Progenitor cell of endocrine pancreas (in vitro differentiated cells): ENCODE measurements at regions not wholly inside any gene's neighbourhood (a gene's known extent, or its start where the extent isn't known, plus 50 kb on each side); places are given as distances from the start of the nearest gene placed in this dataset.

Source experiments
- DNase-seq: peaks from one replicate; pipeline ENCODE4 v3.0.0; 2021; ENCODE audit warnings: low spot score; ENCODE audit not compliant: unreplicated experiment
- H3K27ac Mint-ChIP-seq: 2 replicates; pipeline ENCODE4 v1.8.0; 2021; ENCODE audit warnings: mild to moderate bottlenecking, moderate library complexity, mixed read lengths
- H3K27me3 Mint-ChIP-seq: 2 replicates; pipeline ENCODE4 v1.8.0; 2021; ENCODE audit warnings: mixed read lengths
- H3K36me3 Mint-ChIP-seq: 2 replicates; pipeline ENCODE4 v1.8.0; 2022; ENCODE audit warnings: mixed read lengths; ENCODE audit not compliant: insufficient read depth
- H3K4me1 Mint-ChIP-seq: 2 replicates; pipeline ENCODE4 v1.8.0; 2021; ENCODE audit warnings: low read depth, mixed read lengths
- H3K4me3 Mint-ChIP-seq: 2 replicates; pipeline ENCODE4 v1.8.0; 2021; ENCODE audit warnings: low read depth, mild to moderate bottlenecking, moderate library complexity, mixed read lengths
- H3K9me3 Mint-ChIP-seq: 2 replicates; pipeline ENCODE4 v1.8.0; 2021; ENCODE audit warnings: low read depth, mixed read lengths
- CTCF ChIP-seq: fragments of 200-600 bp; sonication (generic); IDR thresholded peaks from one replicate; pipeline ENCODE4 v1.5.0; 2021; ENCODE audit warnings: antibody characterized with exemption, mild to moderate bottlenecking; ENCODE audit not compliant: unreplicated experiment

DNA sequence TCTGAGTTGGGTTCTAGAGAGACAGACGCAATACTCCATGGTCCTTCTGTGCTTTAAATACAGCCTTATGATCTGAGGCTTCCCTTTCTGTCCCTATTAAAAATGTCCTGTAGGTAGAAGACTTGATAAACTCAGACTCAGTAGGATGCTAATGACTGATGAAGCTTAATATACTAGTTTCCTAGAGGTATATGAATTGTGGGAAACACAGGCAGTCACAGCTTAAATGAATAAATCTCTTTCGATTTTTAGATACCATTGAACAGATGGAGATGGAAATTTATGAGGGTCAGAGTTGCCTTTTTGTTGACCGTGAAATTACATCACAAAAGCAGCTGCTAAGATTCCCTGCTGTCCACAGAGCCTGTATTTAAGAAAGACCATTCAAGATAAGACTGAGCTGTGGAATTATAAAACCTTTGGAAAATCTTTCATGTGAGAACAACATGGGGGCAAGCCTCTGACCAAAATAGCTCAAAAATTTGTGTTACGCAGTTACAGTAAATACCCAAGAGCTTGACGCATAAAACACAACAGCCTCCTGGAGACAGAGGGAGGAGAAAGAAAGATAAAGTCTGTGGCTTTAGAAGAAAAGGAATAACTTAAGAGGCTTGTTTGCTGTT is 172.3 kb downstream of the AASDHPPT start:
- Mint-ChIP-seq H3K36me3 (peaks cover 24% of the 10 kb centered on the region), H3K27me3 (no peaks in the 10 kb centered on the region), H3K27ac (no peak overlapping the region), H3K4me1 (peaks cover 11% of the 10 kb centered on the region), H3K9me3 (peaks cover 27% of the 10 kb centered on the region), H3K4me3 (no peak overlapping the region)
- no peak for DNase-seq
- no peak for TF ChIP-seq CTCF

GRCh38 chr11:106262852-106263251 is 185.4 kb downstream of the AASDHPPT start:
- Mint-ChIP-seq H3K36me3 (peaks cover 13% of the 10 kb centered on the region), H3K4me1 (peaks cover 2% of the 10 kb centered on the region), H3K27me3 (no peaks in the 10 kb centered on the region), H3K27ac (no peak overlapping the region), H3K9me3 (peaks cover 20% of the 10 kb centered on the region), H3K4me3 (no peak overlapping the region)
- TF ChIP-seq CTCF: no peak
- DNase-seq: no peak

DNA sequence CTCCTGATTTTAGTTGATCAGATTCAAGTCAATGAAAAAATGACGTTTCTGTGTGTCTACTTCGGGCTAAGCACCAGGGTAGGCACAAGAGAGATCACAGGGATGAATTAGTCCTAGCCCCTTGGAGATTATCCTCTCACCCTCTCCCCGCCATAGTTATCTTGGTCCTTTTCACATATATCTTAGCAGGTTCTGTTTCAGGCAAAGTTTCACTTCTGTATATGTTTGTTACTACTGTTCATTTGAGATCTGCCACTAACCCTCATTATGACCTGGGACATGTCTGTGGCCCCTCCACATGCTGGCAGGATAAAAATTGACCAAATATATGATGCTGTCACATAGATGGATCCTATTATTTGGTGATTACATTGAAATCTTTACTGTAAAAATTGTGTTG is 186.1 kb downstream of the AASDHPPT start:
- H3K36me3 Mint-ChIP-seq: peaks cover 16% of the 10 kb centered on the region
- H3K9me3 Mint-ChIP-seq: peaks cover 25% of the 10 kb centered on the region
- no peaks in the 10 kb centered on the region for H3K27me3 Mint-ChIP-seq
- H3K27ac Mint-ChIP-seq: no peak overlapping the region
- TF ChIP-seq CTCF: no peak
- no peaks in the 10 kb centered on the region for H3K4me1 Mint-ChIP-seq
- DNase-seq: no peak
- no peak overlapping the region for H3K4me3 Mint-ChIP-seq

- Mint-ChIP-seq H3K27me3 (no peaks in the 10 kb centered on the region), H3K9me3 (peaks cover 28% of the 10 kb centered on the region), H3K36me3 (peaks cover 15% of the 10 kb centered on the region), H3K27ac (no peak overlapping the region), H3K4me3 (no peak overlapping the region), H3K4me1 (no peaks in the 10 kb centered on the region)
- no peak for DNase-seq
- TF ChIP-seq CTCF: no peak
Observed at GRCh38 chr11:106271086-106271485, 193.6 kb downstream of the AASDHPPT start.

DNA sequence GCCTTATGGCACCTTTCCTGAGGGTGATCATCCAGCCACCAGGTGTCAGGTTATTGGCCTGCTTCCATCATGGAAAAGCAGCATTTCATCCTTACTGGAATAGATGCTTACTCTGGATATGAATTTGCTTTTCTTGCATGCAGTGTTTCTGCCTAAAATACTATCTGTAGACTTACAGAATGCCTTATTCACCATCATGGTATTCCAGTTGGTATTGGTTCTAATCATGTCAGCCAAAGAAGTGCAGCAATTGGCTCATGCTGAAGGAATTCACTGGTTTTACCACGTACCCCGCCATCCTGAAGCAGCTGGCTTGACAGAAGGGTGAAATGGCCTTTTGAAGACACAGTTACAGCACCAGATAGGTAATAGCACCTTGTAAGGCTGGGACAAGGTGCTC is 194.2 kb downstream of the AASDHPPT start:
- Mint-ChIP-seq H3K9me3 (peaks cover 23% of the 10 kb centered on the region), H3K27ac (no peak overlapping the region), H3K27me3 (no peaks in the 10 kb centered on the region), H3K4me1 (peaks cover under 1% of the 10 kb centered on the region), H3K36me3 (peaks cover 11% of the 10 kb centered on the region), H3K4me3 (no peak overlapping the region)
- no peak for TF ChIP-seq CTCF
- DNase-seq: no peak
